ENCODE measurements at regions not wholly inside any gene's neighbourhood (a gene's known extent, or its start where the extent isn't known, plus 50 kb on each side); places are given as distances from the start of the nearest gene placed in this dataset.

- no peaks in the 10 kb centered on the region for H3K36me3 ChIP-seq (replicated peaks; ENCODE audit: insufficient read depth, low read depth)
- 76% methylated on average over 6 of the region's 6 CpGs for WGBS (ENCODE audit: low lambda C conversion rate, missing lambda C conversion rate)
- H2AFZ ChIP-seq: no peak overlapping the region
These were observed 575.2 kb upstream of the WWC1 start for GRCh38 chr5:167716126-167716775.

GRCh38 chr5:167720259-167720658 is 571.2 kb upstream of the WWC1 start:
- no peak overlapping the region for H3K4me3 ChIP-seq
- no peak for DNase-seq (ENCODE audit: low spot score)
- no peaks in the 10 kb centered on the region for H3K79me2 ChIP-seq
- no peaks in the 10 kb centered on the region for H3K4me1 ChIP-seq (ENCODE audit: insufficient read depth)
- no peaks in the 10 kb centered on the region for H3K36me3 ChIP-seq (replicated peaks; ENCODE audit: insufficient read depth, low read depth)
- H3K27ac ChIP-seq: no peak overlapping the region
- H3K9me2 ChIP-seq (replicated peaks; ENCODE audit: insufficient read depth): no peaks in the 10 kb centered on the region
- H4K20me1 ChIP-seq (ENCODE audit: insufficient read depth, poor library complexity, severe bottlenecking): no peaks in the 10 kb centered on the region
- no peak overlapping the region for H3K4me2 ChIP-seq
- WGBS (ENCODE audit: low lambda C conversion rate, missing lambda C conversion rate): 85% methylated on average over 3 of the region's 3 CpGs
- no peaks in the 10 kb centered on the region for H3K27me3 ChIP-seq
- TF ChIP-seq EZH2phosphoT487 (IDR thresholded peaks at IDR 0.05; ENCODE audit: low read depth, severe bottlenecking, unreplicated experiment) (no peak), CTCF (IDR thresholded peaks at IDR 0.05; ENCODE audit: poor library complexity) (no peak), EZH2 (IDR thresholded peaks at IDR 0.05; ENCODE audit: borderline replicate concordance) (no peak)
- no peaks in the 10 kb centered on the region for H3K9me3 ChIP-seq (ENCODE audit: low read depth)
- no peak overlapping the region for H2AFZ ChIP-seq

More at GRCh38 chr5:167716126-167716775, 575.2 kb upstream of the WWC1 start:
- no peak for TF ChIP-seq CTCF (IDR thresholded peaks at IDR 0.05; ENCODE audit: poor library complexity)
- TF ChIP-seq EZH2phosphoT487 (IDR thresholded peaks at IDR 0.05; ENCODE audit: low read depth, severe bottlenecking, unreplicated experiment): no peak
- no peak for DNase-seq (ENCODE audit: low spot score)
- H3K9me2 ChIP-seq (replicated peaks; ENCODE audit: insufficient read depth): no peaks in the 10 kb centered on the region
- H3K4me2 ChIP-seq: no peak overlapping the region
- no peaks in the 10 kb centered on the region for H3K79me2 ChIP-seq
- H4K20me1 ChIP-seq (ENCODE audit: insufficient read depth, poor library complexity, severe bottlenecking): no peaks in the 10 kb centered on the region
- H3K27me3 ChIP-seq: no peaks in the 10 kb centered on the region
- H3K4me1 ChIP-seq (ENCODE audit: insufficient read depth): no peaks in the 10 kb centered on the region
- H3K9me3 ChIP-seq (ENCODE audit: low read depth): no peaks in the 10 kb centered on the region
- H3K27ac ChIP-seq: no peak overlapping the region
- no peak overlapping the region for H3K4me3 ChIP-seq

- no peak for DNase-seq (ENCODE audit: low spot score)
- TF ChIP-seq EZH2 (IDR thresholded peaks at IDR 0.05; ENCODE audit: borderline replicate concordance): no peak
- TF ChIP-seq EZH2phosphoT487 (IDR thresholded peaks at IDR 0.05; ENCODE audit: low read depth, severe bottlenecking, unreplicated experiment): no peak
- no peak for TF ChIP-seq CTCF (IDR thresholded peaks at IDR 0.05; ENCODE audit: poor library complexity)
- WGBS (ENCODE audit: low lambda C conversion rate, missing lambda C conversion rate): 65% methylated on average over 5 of the region's 5 CpGs
- no peak overlapping the region for H3K4me3 ChIP-seq
- H4K20me1 ChIP-seq (ENCODE audit: insufficient read depth, poor library complexity, severe bottlenecking): no peaks in the 10 kb centered on the region
- no peak overlapping the region for H2AFZ ChIP-seq
- H3K27me3 ChIP-seq: no peaks in the 10 kb centered on the region
- no peaks in the 10 kb centered on the region for H3K36me3 ChIP-seq (replicated peaks; ENCODE audit: insufficient read depth, low read depth)
- no peaks in the 10 kb centered on the region for H3K9me3 ChIP-seq (ENCODE audit: low read depth)
- no peak overlapping the region for H3K4me2 ChIP-seq
- H3K27ac ChIP-seq: no peak overlapping the region
- no peaks in the 10 kb centered on the region for H3K79me2 ChIP-seq
- H3K9me2 ChIP-seq (replicated peaks; ENCODE audit: insufficient read depth): no peaks in the 10 kb centered on the region
- no peaks in the 10 kb centered on the region for H3K4me1 ChIP-seq (ENCODE audit: insufficient read depth)
These were observed 570.7 kb upstream of the WWC1 start for GRCh38 chr5:167720676-167721260.

Measured in hepatocyte (in vitro differentiated cells).